ENCODE measurements at regions not wholly inside any gene's neighbourhood (a gene's known extent, or its start where the extent isn't known, plus 50 kb on each side); places are given as distances from the start of the nearest gene placed in this dataset.

DNA sequence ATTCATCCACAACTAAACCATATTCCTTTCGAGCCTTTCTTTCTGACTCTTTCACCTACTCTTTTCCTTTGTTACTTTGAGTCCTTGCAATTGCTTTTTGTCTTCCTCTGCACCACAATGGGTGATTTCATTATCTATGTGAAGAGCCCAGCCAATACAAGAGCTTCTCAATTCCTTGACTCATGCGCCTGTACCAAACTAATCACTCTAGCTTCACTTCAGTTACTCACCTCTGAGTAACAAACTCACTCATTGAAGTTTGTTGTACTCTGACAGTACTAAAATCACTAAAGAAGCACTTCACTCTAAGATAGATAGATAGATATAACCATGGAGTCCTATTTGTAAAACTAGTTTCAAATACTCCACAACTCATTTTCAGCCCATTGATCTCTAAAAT, 191.7 kb upstream of the EPHA5 start:
- TF ChIP-seq ZNF274 (IDR thresholded peaks at IDR 0.05; ENCODE audit: low read depth, low read length) (no peak), YY1 (IDR thresholded peaks at IDR 0.05; ENCODE audit: insufficient read depth, insufficient read length) (no peak), SUZ12 (IDR thresholded peaks at IDR 0.05; ENCODE audit: extremely low read depth, insufficient read depth, insufficient read length) (no peak)

All from NT2/D1 (cell line).